Heart right ventricle (tissue), 16 donors: ENCODE measurements at regions not wholly inside any gene's neighbourhood (a gene's known extent, or its start where the extent isn't known, plus 50 kb on each side); places are given as distances from the start of the nearest gene placed in this dataset.

Experiments used
- ATAC-seq, 8 donors: fragments of 200-7000 bp; cut with Tn5 transposase; one replicate each; pipeline ENCODE4 v1.9.1; 2020; ENCODE audit warnings: mild to moderate bottlenecking in 8 of 8, moderate library complexity in 8 of 8, moderate number of reproducible peaks in 1 of 8
- DNase-seq, 2 donors: peaks; one replicate each; pipeline ENCODE4 v3.0.0-alpha.2; 2020
- H3K27ac ChIP-seq, 10 donors: fragments of 200-600 bp; sonication (generic) in 2 of 10; one replicate each; pipeline versions ENCODE4 v1.5.0 to v1.8.0; 2020 to 2022; ENCODE audit warnings: mild to moderate bottlenecking in 3 of 10
- H3K27me3 ChIP-seq, 7 donors: fragments of 200-600 bp; one replicate each; pipeline ENCODE4 v1.8.0; 2021 to 2022; ENCODE audit warnings: mild to moderate bottlenecking in 2 of 7
- H3K36me3 ChIP-seq, 9 donors: fragments of 200-600 bp; sonication (generic) in 1 of 9; one replicate each; pipeline versions ENCODE4 v1.5.0 to v1.8.0; 2020 to 2022; ENCODE audit warnings: mild to moderate bottlenecking in 2 of 9
- H3K4me1 ChIP-seq, 9 donors: fragments of 200-600 bp; sonication (generic) in 1 of 9; one replicate each; pipeline versions ENCODE4 v1.5.0 to v1.8.0; 2020 to 2022; ENCODE audit warnings: mild to moderate bottlenecking in 4 of 9
- H3K4me3 ChIP-seq, 10 donors: fragments of 200-600 bp; sonication (generic) in 2 of 10; one replicate each; pipeline versions ENCODE4 v1.5.0 to v1.8.0; 2020 to 2022; ENCODE audit warnings: mild to moderate bottlenecking in 7 of 10, moderate library complexity in 2 of 10
- H3K9me3 ChIP-seq, 11 donors: fragments of 200-600 bp in 10 of 11; sonication (generic) in 2 of 11; one replicate each; pipeline versions ENCODE4 v1.5.0 to v1.8.0; 2013 to 2022; ENCODE audit warnings: mild to moderate bottlenecking in 2 of 11, control low read depth in 1 of 11, moderate library complexity in 1 of 11
- CTCF ChIP-seq, 9 donors: fragments of 200-600 bp; sonication (generic) in 2 of 9; IDR thresholded peaks; one replicate each; pipeline versions ENCODE4 v1.5.0 to v1.8.0; 2021 to 2022; ENCODE audit warnings: antibody characterized with exemption in 9 of 9, mild to moderate bottlenecking in 5 of 9, moderate library complexity in 1 of 9
- WGBS, 2 donors: extraction: QIAGEN DNeasy Blood & Tissue Kit; methylation state at CpG; one replicate each; pipeline ENCODE4 v1.1.7; 2013; ENCODE audit warnings: inconsistent platforms in 1 of 2; 5-methylcytosine and 5-hydroxymethylcytosine counted together
- intact Hi-C, 10 donors: fragments of 100-400 bp; cut with DNase I; formaldehyde crosslinking; loops; one replicate each; pipeline versions ENCODE4 v1.11.1 to v1.14.2; 2022
- donor health status: Arrhythmogenic right ventricular cardiomyopathy.
- donor health status: ischemic (EF 13 %, LVEDD 7.1; RV severe dilation, severe dysfunction).
- donor health status: healthy with polysubstance abuse.
- donor health status: DM: no; HTN: yes; CAD: no.
- donor health status: DM: no; HTN: no; CAD: no.
- donor health status: ischemic (EF 25% LVEDD 6.9; RV normal size, moderate dysfunction).
- donor health status: ischemic (EF 25% LVEDD 5.7; RV mildly dilated, moderate dysfunction).
- donor health status: healthy.
- donor health status: DM: yes; HTN: yes; CAD: no.
- donor health status: Ischemic cardiomyopathy.
- donor health status: ischemic (EF 35%, LVEDD 5.7; RV mildly dilated, moderate dysfunction).
- donor health status: nonischemic (EF 11% LVEDD 7.7; RV severe dilation, severe dysfunction).
- donor health status: DM: yes; HTN: yes; CAD: no.
- donor health status: PGD.
- donor health status: ischemic (EF 29% LVEDD 5.4; RV normal size, mild dysfunction).
- donor health status: nonischemic (EF 23%, LVEDD 6.1; RV moderate dilation, normal function).

GRCh38 chr1:103336408-103336807 is 189.1 kb upstream of the RNPC3 start:
- DNase-seq: no peak
- no peak overlapping the region for H3K4me3 ChIP-seq
- H3K36me3 ChIP-seq: no peaks in the 10 kb centered on the region
- H3K27me3 ChIP-seq: no peaks in the 10 kb centered on the region
- intact Hi-C loops: no loop called here
- no peaks in the 10 kb centered on the region for H3K4me1 ChIP-seq
- 43 to 62% methylated on average over 1 of the region's 1 CpG for WGBS, 2 donors
- no peak overlapping the region for H3K27ac ChIP-seq
- no peaks in the 10 kb centered on the region for H3K9me3 ChIP-seq
- no peak for ATAC-seq
- no peak for TF ChIP-seq CTCF (IDR thresholded peaks at IDR 0.05)

- Histone ChIP-seq H3K27me3 (no peaks in the 10 kb centered on the region), H3K4me3 (no peak overlapping the region), H3K9me3 (no peaks in the 10 kb centered on the region), H3K36me3 (no peaks in the 10 kb centered on the region), H3K27ac (no peak overlapping the region), H3K4me1 (no peaks in the 10 kb centered on the region)
- DNase-seq: no peak
- TF ChIP-seq CTCF (IDR thresholded peaks at IDR 0.05): no peak
- intact Hi-C loops: no loop called here
- no peak for ATAC-seq
- WGBS, 2 donors: 61 to 67% methylated on average over 5 of the region's 5 CpGs
These were observed 192.4 kb upstream of the RNPC3 start for GRCh38 chr1:103333141-103333540.

- intact Hi-C loops: no loop called here
- no peak for DNase-seq
- 83 to 86% methylated on average over 4 of the region's 4 CpGs for WGBS, 2 donors
- H3K36me3 ChIP-seq: no peaks in the 10 kb centered on the region
- TF ChIP-seq CTCF (IDR thresholded peaks at IDR 0.05): no peak
- peaks cover 0 to 24% (median 10%) of the 10 kb centered on the region in 11 donors for H3K9me3 ChIP-seq
- H3K4me1 ChIP-seq: no peaks in the 10 kb centered on the region
- H3K4me3 ChIP-seq: no peak overlapping the region
- no peak overlapping the region for H3K27ac ChIP-seq
- ATAC-seq: no peak
- H3K27me3 ChIP-seq: no peaks in the 10 kb centered on the region
These were observed 198.3 kb upstream of the RNPC3 start for GRCh38 chr1:103327054-103327719.

- TF ChIP-seq CTCF (IDR thresholded peaks at IDR 0.05): no peak
- Histone ChIP-seq H3K36me3 (no peaks in the 10 kb centered on the region), H3K4me1 (no peaks in the 10 kb centered on the region), H3K27me3 (no peaks in the 10 kb centered on the region), H3K9me3 (peaks cover 0 to 28% (median 10%) of the 10 kb centered on the region in 11 donors), H3K27ac (no peak overlapping the region), H3K4me3 (no peak overlapping the region)
- intact Hi-C loops: no loop called here
- DNase-seq: no peak
- ATAC-seq: no peak
These were observed 198.9 kb upstream of the RNPC3 start for GRCh38 chr1:103326595-103326994.
